RWPE1 (cell line): ENCODE measurements at regions not wholly inside any gene's neighbourhood (a gene's known extent, or its start where the extent isn't known, plus 50 kb on each side); places are given as distances from the start of the nearest gene placed in this dataset.

Experiments used
- CTCF ChIA-PET: fragments of 350-600 bp; sonication (Branson Sonifier 250); formaldehyde crosslinking; extraction: SDS; loops from one replicate; lab custom pipeline; 2021; lab: Yijun Ruan, JAX
- POLR2A ChIA-PET: fragments of 400-600 bp; formaldehyde crosslinking; extraction: SDS; loops from one replicate; lab custom pipeline; 2020; ENCODE audit warnings: antibody characterized with exemption; ENCODE audit not compliant: low non-redundant PET; lab: Yijun Ruan, JAX
- DNase-seq: peaks from one replicate; pipeline ENCODE4 v3.0.0; 2012; ENCODE audit warnings: low spot score
- H3K27ac ChIP-seq: fragments of 450-650 bp; 2 replicates; pipeline ENCODE4 v1.5.1; 2017
- TF ChIP-seq, protein P1 (sequence below): fragments of 450-650 bp; conservative IDR thresholded peaks from 2 replicates; pipeline ENCODE4 v1.5.1; 2017; ENCODE audit warnings: low read depth, mild to moderate bottlenecking

DNA sequence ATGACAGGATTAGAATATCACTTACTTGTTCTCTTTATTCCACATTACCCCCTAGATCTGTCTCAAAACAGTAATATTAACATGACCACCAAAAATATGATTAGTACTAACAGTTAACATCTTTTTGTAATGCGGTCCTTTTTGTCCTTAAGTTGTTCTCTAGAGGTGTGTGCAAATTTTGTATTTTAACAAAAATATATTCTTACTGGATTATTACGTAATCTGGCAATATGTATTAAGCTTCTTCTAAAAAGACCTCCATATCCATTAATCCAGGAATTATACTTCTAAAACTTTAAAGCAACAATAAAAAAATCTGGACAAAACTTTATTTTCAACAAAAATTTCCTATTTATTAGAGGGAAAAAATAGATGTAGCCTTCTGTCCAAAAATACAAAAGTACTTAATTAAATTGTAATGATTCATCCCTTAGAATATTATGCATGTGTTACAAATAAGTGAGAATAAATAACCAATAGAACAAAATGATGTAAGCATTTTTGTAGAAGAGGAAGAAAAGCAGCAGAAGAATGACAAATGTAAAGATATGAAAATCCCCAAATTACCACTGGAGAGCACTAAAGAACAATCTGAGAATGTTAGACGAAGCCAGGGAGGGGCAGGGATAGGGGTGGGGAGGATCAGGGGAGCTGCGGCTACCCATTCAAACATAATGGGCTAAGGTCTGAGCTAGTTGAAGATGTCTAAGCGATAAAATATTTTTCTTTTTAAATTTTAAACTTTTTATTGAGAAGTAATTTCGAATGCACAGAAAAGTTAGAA, 945.6 kb downstream of the MCTP2 start:
- no peak for DNase-seq
- ChIA-PET CTCF (no interaction called here), POLR2A (no interaction called here)
- H3K27ac ChIP-seq = no peak overlapping the region
- TF ChIP-seq, protein P1, sequence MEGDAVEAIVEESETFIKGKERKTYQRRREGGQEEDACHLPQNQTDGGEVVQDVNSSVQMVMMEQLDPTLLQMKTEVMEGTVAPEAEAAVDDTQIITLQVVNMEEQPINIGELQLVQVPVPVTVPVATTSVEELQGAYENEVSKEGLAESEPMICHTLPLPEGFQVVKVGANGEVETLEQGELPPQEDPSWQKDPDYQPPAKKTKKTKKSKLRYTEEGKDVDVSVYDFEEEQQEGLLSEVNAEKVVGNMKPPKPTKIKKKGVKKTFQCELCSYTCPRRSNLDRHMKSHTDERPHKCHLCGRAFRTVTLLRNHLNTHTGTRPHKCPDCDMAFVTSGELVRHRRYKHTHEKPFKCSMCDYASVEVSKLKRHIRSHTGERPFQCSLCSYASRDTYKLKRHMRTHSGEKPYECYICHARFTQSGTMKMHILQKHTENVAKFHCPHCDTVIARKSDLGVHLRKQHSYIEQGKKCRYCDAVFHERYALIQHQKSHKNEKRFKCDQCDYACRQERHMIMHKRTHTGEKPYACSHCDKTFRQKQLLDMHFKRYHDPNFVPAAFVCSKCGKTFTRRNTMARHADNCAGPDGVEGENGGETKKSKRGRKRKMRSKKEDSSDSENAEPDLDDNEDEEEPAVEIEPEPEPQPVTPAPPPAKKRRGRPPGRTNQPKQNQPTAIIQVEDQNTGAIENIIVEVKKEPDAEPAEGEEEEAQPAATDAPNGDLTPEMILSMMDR = no peak

DNA sequence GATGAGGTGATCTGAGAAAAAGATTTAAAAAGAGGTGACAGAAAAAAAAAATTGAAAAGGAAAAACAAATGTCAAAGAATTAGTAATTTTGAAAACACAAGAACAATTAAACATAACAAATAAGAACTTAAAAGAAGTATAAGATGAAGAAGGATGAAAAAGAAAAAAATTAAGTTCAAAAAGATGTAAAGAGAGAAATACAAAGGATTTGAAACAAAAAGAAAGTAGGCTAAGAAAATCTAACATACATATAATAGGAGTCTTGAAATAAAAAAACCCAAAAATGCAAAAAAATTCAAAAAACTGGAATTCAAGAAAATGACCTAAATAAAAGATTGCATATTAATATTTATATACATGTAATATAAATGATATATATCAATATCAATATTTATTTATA, 949.2 kb downstream of the MCTP2 start:
- DNase-seq = no peak
- ChIA-PET POLR2A (no interaction called here), CTCF (interaction anchor here (0.7 kb wide), 2 partner anchors 465 to 506 kb away, joined by 6 to 11 read pairs; no protein-coding TSS in a partner anchor)
- TF ChIP-seq, protein P1 = no peak
- H3K27ac ChIP-seq = no peak overlapping the region

- DNase-seq = no peak
- POLR2A ChIA-PET = no interaction called here
- CTCF ChIA-PET = no interaction called here
- TF ChIP-seq, protein P1 = no peak
- no peak overlapping the region for H3K27ac ChIP-seq
These were observed 950.7 kb downstream of the MCTP2 start for GRCh38 chr15:95182091-95182490.

GRCh38 chr15:95192923-95193322, 961.6 kb downstream of the MCTP2 start:
- TF ChIP-seq, protein P1 = no peak
- CTCF ChIA-PET = interaction anchor here (0.5 kb wide), 1 partner anchor 8 kb away, joined by 3 read pairs; no protein-coding TSS in a partner anchor

DNA sequence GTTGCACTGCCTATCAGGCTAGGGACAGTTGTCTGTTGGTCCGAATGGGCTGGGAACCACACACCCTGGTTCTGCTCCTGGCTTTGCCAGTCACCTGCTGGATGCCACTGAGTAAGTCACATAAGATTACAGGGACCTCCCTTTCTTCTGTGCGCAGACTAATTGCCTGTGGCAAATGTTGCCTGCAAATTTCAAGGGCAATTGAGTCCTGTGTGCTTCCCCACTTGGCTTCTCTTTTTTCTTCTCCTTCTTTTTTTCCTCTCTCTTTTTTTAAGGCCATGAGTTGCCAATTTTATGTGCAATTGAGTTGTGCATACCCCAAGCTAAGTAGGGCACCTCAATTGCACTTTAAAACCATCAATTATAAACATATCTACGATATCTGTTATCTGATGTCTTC, 963.4 kb downstream of the MCTP2 start:
- TF ChIP-seq, protein P1 = no peak
- ChIA-PET POLR2A (no interaction called here), CTCF (no interaction called here)
- DNase-seq = no peak
- H3K27ac ChIP-seq = no peak overlapping the region

More at GRCh38 chr15:95192923-95193322, 961.6 kb downstream of the MCTP2 start:
- DNase-seq = no peak
- H3K27ac ChIP-seq = no peak overlapping the region
- POLR2A ChIA-PET = no interaction called here

GRCh38 chr15:95196176-95196915, 965.0 kb downstream of the MCTP2 start:
- no peak overlapping the region for H3K27ac ChIP-seq
- TF ChIP-seq, protein P1 = no peak
- POLR2A ChIA-PET = no interaction called here
- CTCF ChIA-PET = interaction anchor here (0.6 to 0.7 kb wide), 2 partner anchors 167 to 188 kb away, joined by 3 to 4 read pairs; no protein-coding TSS in a partner anchor
- no peak for DNase-seq
